HG03135 (cell line): ENCODE measurements at regions not wholly inside any gene's neighbourhood (a gene's known extent, or its start where the extent isn't known, plus 50 kb on each side); places are given as distances from the start of the nearest gene placed in this dataset.
"Not testable (repeated sequence)": the region's sequence is repeated elsewhere in the genome, so short reads cannot be mapped to it uniquely, and the experiment has no call there.

Source experiments
- ATAC-seq: cut with Tn5 transposase; IDR thresholded peaks from one replicate; pipeline ENCODE4 v1.9.1; 2021; ENCODE audit warnings: mild to moderate bottlenecking, moderate library complexity; ENCODE audit not compliant: unreplicated experiment

DNA sequence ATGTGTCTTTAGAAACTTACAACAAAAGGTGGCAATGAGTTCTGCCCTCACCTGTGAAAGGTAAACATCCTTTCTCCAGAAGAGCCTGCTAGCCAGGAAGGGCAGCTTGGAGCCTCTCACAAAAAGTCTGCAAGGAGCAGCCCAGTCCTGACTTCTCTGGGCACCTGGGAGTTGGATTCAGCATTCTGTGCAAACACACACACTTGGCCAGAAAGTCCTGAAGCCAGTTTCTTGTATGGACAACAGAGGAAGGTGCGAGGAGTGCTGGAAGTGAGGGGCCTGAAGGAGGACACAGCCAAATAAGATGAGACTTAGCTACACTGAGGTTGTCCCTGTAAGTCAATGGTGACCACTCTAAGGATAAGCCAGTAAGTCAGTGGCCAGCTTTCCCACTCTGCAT lies 52.4 kb upstream of the SLC1A4 start:
- no peak for ATAC-seq

DNA sequence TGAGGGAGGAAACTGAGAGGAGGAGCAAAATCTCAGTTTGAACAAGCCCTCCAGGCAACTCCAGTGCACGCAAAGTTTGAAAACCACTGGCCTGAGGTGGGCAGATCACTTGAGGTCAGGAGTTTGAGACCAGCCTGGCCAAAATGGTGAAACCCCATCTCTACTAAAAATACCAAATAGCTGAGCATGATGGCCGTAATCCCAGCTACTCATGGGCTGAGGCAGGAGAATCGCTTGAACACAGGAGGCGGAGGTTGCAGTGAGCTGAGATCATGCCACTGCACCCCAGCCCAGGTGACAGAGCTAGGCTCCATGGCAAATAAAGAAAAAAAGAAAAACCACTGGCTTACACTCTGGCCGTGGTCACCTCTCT lies 51.9 kb upstream of the SLC1A4 start:
- ATAC-seq: not testable (repeated sequence)

DNA sequence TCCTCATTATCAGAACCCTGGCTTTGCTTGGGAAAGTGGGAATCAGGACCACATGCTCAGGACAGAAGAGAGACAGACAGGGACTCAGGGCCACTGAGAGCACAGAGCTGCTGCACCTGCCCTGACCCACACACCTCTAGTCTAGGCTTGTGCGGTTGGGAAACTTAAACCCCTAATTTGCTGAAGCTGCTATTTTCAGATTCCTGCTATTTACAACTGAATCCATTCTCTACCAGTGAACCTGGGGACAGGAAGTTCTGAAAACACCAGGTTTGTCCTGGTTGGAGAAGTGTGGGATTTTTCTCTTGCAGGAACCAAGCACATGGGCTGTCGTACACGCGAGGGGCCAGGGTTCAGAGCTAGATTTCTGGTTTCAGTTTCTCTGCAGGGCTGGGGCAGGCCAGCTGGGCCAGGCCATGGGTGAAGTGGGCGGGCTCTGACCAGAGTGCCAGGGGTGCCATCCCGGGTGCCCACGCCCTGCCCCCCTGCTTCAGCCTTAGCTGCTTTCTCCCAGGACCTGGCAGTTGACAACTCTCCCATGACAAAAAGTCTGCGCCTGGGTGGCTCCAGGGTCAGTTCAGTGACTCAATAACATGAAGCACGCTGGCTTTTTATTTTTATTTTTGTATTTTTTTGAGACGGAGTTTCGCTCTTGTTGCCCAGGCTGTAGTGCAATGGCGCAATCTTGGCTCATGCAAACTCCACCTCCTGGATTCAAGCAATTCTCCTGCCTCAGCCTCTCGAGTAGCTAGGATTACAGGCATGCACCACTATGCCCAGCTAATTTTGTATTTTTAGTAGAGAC lies 51.3 kb upstream of the SLC1A4 start:
- ATAC-seq: peak; percentile 42

DNA sequence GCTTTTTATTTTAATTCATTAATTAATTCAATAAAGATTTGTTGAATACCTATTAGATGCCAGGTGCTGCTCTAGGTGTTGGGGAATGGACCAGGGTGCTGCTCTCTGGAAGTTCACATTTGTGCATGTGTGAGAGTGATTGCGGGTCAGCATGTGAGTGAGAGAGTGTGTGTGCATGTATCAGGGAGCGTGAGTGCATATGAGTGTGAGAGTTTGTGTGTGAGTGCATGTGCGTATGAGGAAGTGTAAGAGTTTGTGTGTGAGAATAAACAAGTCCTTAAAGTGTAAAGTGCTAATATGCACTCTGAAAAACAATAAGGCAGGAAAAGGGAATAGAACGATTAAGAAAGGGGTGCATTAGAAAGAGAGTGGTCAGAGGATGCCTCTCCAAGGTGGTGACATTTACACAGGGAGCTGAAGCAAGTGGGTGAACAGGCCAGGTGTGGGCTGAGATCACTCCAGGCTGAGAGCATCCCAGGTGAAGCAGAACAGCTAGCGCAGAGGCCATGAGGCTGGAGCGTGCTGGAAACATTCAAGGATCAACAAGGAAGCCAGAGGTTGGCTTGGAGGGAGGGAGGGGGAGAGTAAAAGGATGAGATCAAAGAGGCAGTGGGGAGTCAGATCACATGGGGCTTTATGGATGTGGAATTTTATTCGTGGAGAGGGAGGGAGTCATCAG lies 50.5 kb upstream of the SLC1A4 start:
- ATAC-seq: no peak

DNA sequence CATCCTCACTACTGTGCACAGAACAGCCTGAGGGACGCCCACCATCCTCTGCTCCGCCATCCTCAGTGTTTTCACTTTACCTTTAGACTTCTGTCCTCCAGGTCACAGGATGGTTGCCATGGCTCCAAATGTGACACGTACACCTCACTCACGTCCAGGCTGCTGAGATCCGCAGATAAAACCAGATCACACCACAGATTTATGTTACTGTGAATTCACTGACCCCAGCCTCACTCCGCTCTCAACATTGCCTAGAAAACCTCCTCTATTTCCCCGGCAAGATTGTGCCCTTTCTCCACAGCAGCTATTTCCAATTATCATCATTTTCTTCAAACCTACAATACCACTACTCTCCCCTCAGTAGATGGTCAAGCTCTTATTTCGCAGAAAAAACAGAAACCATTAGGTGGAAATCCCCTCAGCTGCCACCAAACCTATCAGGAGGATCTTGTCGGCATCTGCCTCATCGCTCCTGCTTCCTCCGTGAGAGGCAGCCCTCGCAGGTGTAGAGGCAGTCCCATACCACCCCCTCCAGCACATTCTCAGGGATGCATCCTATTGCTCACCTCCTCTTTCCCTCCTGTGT lies 49.8 kb upstream of the SLC1A4 start:
- peak; percentile 43 for ATAC-seq
